NCI-H345 (cell line): ENCODE measurements at regions not wholly inside any gene's neighbourhood (a gene's known extent, or its start where the extent isn't known, plus 50 kb on each side); places are given as distances from the start of the nearest gene placed in this dataset.

ENCODE experiments used
- DNase-seq: peaks from one replicate; lab custom pipeline; 2025; lab: John Stamatoyannopoulos, UW

GRCh38 chr3:73745526-73746191, 120.9 kb upstream of the PDZRN3 start:
- DNase-seq = peak; percentile 85

- no peak for DNase-seq
Observed at GRCh38 chr3:73743551-73743950, 118.8 kb upstream of the PDZRN3 start.

- DNase-seq = no peak
Observed at GRCh38 chr3:73739791-73740453, 115.2 kb upstream of the PDZRN3 start.

GRCh38 chr3:73738711-73739110, 114.0 kb upstream of the PDZRN3 start:
- no peak for DNase-seq

- no peak for DNase-seq
Observed at GRCh38 chr3:73734211-73735089, 109.7 kb upstream of the PDZRN3 start.

- peak; percentile 45 for DNase-seq
Observed at GRCh38 chr3:73733746-73734145, 109.0 kb upstream of the PDZRN3 start.

GRCh38 chr3:73729969-73730440, 105.3 kb upstream of the PDZRN3 start:
- DNase-seq = no peak

GRCh38 chr3:73727854-73728253, 103.1 kb upstream of the PDZRN3 start:
- no peak for DNase-seq

- no peak for DNase-seq
Observed at GRCh38 chr3:73727117-73727821, 102.5 kb upstream of the PDZRN3 start.

- no peak for DNase-seq
Observed at GRCh38 chr3:73723596-73723995, 98.9 kb upstream of the PDZRN3 start.

- no peak for DNase-seq
Observed at GRCh38 chr3:73719861-73720260, 95.1 kb upstream of the PDZRN3 start.

GRCh38 chr3:73719413-73719851, 94.7 kb upstream of the PDZRN3 start:
- no peak for DNase-seq

- DNase-seq = no peak
Observed at GRCh38 chr3:73718326-73719110, 93.8 kb upstream of the PDZRN3 start.

GRCh38 chr3:73716418-73716817, 91.7 kb upstream of the PDZRN3 start:
- no peak for DNase-seq

- no peak for DNase-seq
Observed at GRCh38 chr3:73710340-73710739, 85.6 kb upstream of the PDZRN3 start.

- DNase-seq = no peak
Observed at GRCh38 chr3:73709712-73710111, 85.0 kb upstream of the PDZRN3 start.

- no peak for DNase-seq
Observed at GRCh38 chr3:73708956-73709355, 84.2 kb upstream of the PDZRN3 start.

- DNase-seq = no peak
Observed at GRCh38 chr3:73707772-73708171, 83.0 kb upstream of the PDZRN3 start.

GRCh38 chr3:73706771-73707170, 82.0 kb upstream of the PDZRN3 start:
- DNase-seq = peak; percentile 2

GRCh38 chr3:73705792-73706191, 81.1 kb upstream of the PDZRN3 start:
- no peak for DNase-seq

GRCh38 chr3:73699327-73699726, 74.6 kb upstream of the PDZRN3 start:
- no peak for DNase-seq
